Esophagus muscularis mucosa (tissue), 4 donors: ENCODE measurements at regions not wholly inside any gene's neighbourhood (a gene's known extent, or its start where the extent isn't known, plus 50 kb on each side); places are given as distances from the start of the nearest gene placed in this dataset.

ENCODE experiments used
- DNase-seq: peaks from one replicate; pipeline ENCODE4 v3.0.0-alpha.2; 2017; ENCODE audit errors: extremely low spot score
- H3K27ac ChIP-seq, 4 donors: fragments of 200-600 bp; sonication (generic); replicated peaks in 1 of 4; 1 replicate in 3 of 4; 2 replicates in 1 of 4; pipeline ENCODE4 v1.5.1; 2016 to 2019; ENCODE audit warnings: mild to moderate bottlenecking in 1 of 4
- H3K27me3 ChIP-seq, 4 donors: fragments of 200-600 bp; sonication (generic); one replicate each; pipeline versions ENCODE4 v1.5.1 to v1.6.0; 2016 to 2019
- H3K36me3 ChIP-seq, 4 donors: fragments of 200-600 bp; sonication (generic); one replicate each; pipeline ENCODE4 v1.5.1; 2016 to 2019
- H3K4me1 ChIP-seq, 4 donors: fragments of 200-600 bp; sonication (generic); one replicate each; pipeline ENCODE4 v1.5.1; 2016 to 2019
- H3K4me3 ChIP-seq, 4 donors: fragments of 200-600 bp; sonication (generic); 1 replicate in 2 of 4; 2 replicates in 2 of 4; pipeline ENCODE4 v1.5.1; 2016 to 2019; ENCODE audit warnings: mild to moderate bottlenecking in 4 of 4, moderate library complexity in 1 of 4
- H3K9me3 ChIP-seq, 4 donors: fragments of 200-600 bp; sonication (generic); 1 replicate in 3 of 4; 2 replicates in 1 of 4; pipeline ENCODE4 v1.5.1; 2016 to 2019
- EP300 ChIP-seq: sonication (generic); formaldehyde crosslinking; IDR thresholded peaks from one replicate; pipeline ENCODE4 v1.6.1; 2017; ENCODE audit warnings: antibody characterized with exemption
- POLR2A ChIP-seq: fragments of 450-650 bp; IDR thresholded peaks from one replicate; pipeline ENCODE4 v1.6.1; 2017; ENCODE audit warnings: antibody characterized with exemption, moderate library complexity, mild to moderate bottlenecking, low read depth
- POLR2AphosphoS5 ChIP-seq, 2 donors: sonication (generic); formaldehyde crosslinking; IDR thresholded peaks; one replicate each; pipeline ENCODE4 v1.6.1; 2017; ENCODE audit warnings: antibody characterized with exemption in 2 of 2
- WGBS: methylation state at CpG from one replicate; pipeline ENCODE4 v1.1.5; 2018; 5-methylcytosine and 5-hydroxymethylcytosine counted together
- intact Hi-C: fragments of 100-400 bp; cut with DNase I; formaldehyde crosslinking; loops from one replicate; pipeline ENCODE4 v1.15.1; 2023
- TF ChIP-seq, protein P1 (sequence below), 3 experiments: fragments of 200-600 bp in 2 of 3; fragments of 450-650 bp in 1 of 3; sonication (generic) in 2 of 3; IDR thresholded peaks; one replicate each; pipeline ENCODE4 v1.5.1; 2017 to 2019; ENCODE audit warnings: antibody characterized with exemption in 3 of 3, mild to moderate bottlenecking in 2 of 3, moderate library complexity in 1 of 3

DNA sequence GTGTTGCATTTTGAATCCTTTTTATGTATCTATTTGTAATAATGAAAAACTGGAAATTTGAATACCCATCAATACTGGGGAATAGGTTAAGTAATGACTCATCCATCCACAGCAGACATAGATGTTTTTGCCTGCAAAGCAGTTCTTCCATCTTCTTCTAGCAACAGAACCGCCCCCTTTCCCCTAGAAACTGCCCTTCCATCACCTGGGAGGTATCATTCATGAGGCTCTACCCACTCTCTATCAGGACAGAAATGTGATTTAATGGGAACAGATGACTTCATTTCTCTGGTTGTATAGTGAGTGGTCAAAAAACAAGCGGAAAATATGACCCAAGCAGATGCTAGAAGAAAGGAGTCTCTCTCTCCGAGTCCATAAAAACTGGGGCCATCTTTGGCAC lies 532.8 kb downstream of the UQCRFS1 start:
- TF ChIP-seq POLR2AphosphoS5 (IDR thresholded peaks at IDR 0.05) (no peak), EP300 (no peak), POLR2A (no peak)
- TF ChIP-seq, protein P1, sequence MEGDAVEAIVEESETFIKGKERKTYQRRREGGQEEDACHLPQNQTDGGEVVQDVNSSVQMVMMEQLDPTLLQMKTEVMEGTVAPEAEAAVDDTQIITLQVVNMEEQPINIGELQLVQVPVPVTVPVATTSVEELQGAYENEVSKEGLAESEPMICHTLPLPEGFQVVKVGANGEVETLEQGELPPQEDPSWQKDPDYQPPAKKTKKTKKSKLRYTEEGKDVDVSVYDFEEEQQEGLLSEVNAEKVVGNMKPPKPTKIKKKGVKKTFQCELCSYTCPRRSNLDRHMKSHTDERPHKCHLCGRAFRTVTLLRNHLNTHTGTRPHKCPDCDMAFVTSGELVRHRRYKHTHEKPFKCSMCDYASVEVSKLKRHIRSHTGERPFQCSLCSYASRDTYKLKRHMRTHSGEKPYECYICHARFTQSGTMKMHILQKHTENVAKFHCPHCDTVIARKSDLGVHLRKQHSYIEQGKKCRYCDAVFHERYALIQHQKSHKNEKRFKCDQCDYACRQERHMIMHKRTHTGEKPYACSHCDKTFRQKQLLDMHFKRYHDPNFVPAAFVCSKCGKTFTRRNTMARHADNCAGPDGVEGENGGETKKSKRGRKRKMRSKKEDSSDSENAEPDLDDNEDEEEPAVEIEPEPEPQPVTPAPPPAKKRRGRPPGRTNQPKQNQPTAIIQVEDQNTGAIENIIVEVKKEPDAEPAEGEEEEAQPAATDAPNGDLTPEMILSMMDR (IDR thresholded peaks at IDR 0.05), result no peak
- DNase-seq, result no peak
- Histone ChIP-seq H3K9me3 (peaks cover 0 to 3% (median 0%) of the 10 kb centered on the region in 4 donors), H3K4me3 (no peak overlapping the region), H3K27ac (no peak overlapping the region), H3K27me3 (no peaks in the 10 kb centered on the region), H3K4me1 (no peaks in the 10 kb centered on the region), H3K36me3 (no peaks in the 10 kb centered on the region)
- intact Hi-C loops, result no loop called here
- WGBS, result 97% methylated on average over 3 of the region's 3 CpGs

DNA sequence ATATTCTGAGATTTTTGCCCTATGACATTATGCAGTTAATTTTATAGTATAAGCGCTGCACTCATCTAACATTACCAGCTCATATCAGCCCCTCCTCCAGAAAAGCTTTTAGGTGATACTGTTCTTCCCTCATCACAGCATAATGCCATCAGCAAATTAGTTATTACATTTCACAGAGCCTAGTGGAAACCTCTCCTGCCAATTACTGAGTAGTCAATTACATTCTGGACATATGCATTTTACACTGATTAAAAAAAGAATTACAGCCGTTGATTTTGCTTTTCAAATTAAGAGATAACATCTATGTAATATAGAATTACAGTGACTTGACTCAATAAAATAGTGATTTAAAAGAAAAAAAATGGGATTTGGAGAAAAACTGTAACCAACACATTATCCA lies 542.1 kb downstream of the UQCRFS1 start:
- intact Hi-C loops, result no loop called here
- TF ChIP-seq EP300 (no peak), POLR2AphosphoS5 (IDR thresholded peaks at IDR 0.05) (no peak), POLR2A (no peak)
- TF ChIP-seq, protein P1 (IDR thresholded peaks at IDR 0.05), result no peak
- no peaks in the 10 kb centered on the region for H3K36me3 ChIP-seq
- H3K4me1 ChIP-seq, result no peaks in the 10 kb centered on the region
- H3K9me3 ChIP-seq, result peaks cover 0 to 20% (median 11%) of the 10 kb centered on the region in 4 donors
- no peak overlapping the region for H3K27ac ChIP-seq
- 79% methylated on average over 2 of the region's 2 CpGs for WGBS
- H3K4me3 ChIP-seq, result no peak overlapping the region
- DNase-seq, result no peak
- no peaks in the 10 kb centered on the region for H3K27me3 ChIP-seq

DNA sequence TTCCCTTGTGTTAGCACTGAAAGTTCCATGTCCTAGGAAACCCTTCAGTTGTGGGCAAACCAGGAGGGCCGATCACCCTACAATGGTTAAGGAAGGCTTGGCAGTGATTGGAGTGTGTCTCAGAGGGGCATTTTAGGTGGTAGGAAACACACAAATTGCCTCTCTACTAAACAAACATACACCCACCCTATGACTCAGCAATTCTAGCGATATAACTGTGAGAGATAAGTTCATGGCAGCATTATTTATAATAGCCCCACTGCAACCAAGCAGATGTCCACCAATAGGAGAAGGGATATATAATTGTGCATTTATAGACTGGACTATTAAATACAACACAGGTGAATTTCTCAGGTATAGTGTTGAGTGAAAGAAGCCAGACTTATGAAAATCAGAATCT lies 543.1 kb downstream of the UQCRFS1 start:
- TF ChIP-seq, protein P1 (IDR thresholded peaks at IDR 0.05), result no peak
- TF ChIP-seq POLR2AphosphoS5 (IDR thresholded peaks at IDR 0.05), result no peak
- no peak for TF ChIP-seq POLR2A
- no peak for TF ChIP-seq EP300
- no peaks in the 10 kb centered on the region for H3K27me3 ChIP-seq
- no peak overlapping the region for H3K27ac ChIP-seq
- H3K4me1 ChIP-seq, result no peaks in the 10 kb centered on the region
- intact Hi-C loops, result no loop called here
- WGBS, result 66% methylated on average over 2 of the region's 2 CpGs
- no peak for DNase-seq
- peaks cover 0 to 17% (median 10%) of the 10 kb centered on the region in 4 donors for H3K9me3 ChIP-seq
- no peak overlapping the region for H3K4me3 ChIP-seq
- no peaks in the 10 kb centered on the region for H3K36me3 ChIP-seq

DNA sequence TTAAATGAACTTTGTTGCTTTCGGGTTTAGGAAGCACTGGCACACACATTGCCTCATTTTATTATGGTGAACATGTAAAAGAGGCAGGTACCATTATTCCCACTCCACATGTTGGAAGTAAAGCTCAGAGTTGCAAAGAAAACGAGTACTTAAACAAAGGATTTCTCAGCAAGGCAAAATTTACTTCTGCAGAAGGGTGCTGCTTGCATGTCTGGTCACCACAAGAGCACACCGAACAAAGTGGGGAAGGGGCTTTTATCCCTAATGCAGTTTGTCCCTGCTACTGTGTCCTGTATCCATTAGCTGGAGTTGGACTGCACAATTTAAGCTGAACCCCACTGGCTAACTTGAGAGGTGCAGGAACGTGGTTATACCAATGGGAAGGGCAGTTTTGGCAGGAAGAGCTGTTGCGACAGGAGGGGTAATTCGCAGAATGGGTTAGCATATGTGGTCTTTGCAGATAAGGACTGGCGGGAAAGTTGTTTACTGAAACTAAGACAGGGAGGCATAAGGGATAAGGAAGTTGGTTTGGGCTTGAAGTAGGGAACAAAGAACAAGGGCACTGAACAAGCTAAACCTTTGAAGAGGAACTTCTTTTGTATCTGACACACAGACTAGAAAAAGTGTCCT lies 545.5 kb downstream of the UQCRFS1 start:
- Histone ChIP-seq H3K4me3 (no peak overlapping the region), H3K4me1 (no peaks in the 10 kb centered on the region), H3K27ac (no peak overlapping the region), H3K27me3 (no peaks in the 10 kb centered on the region), H3K9me3 (peaks cover 0 to 16% (median 10%) of the 10 kb centered on the region in 4 donors), H3K36me3 (no peaks in the 10 kb centered on the region)
- no peak for DNase-seq
- intact Hi-C loops, result no loop called here
- no peak for TF ChIP-seq POLR2A
- no peak for TF ChIP-seq EP300
- TF ChIP-seq POLR2AphosphoS5 (IDR thresholded peaks at IDR 0.05), result no peak
- TF ChIP-seq, protein P1 (IDR thresholded peaks at IDR 0.05), result no peak
- 87% methylated on average over 7 of the region's 7 CpGs for WGBS

DNA sequence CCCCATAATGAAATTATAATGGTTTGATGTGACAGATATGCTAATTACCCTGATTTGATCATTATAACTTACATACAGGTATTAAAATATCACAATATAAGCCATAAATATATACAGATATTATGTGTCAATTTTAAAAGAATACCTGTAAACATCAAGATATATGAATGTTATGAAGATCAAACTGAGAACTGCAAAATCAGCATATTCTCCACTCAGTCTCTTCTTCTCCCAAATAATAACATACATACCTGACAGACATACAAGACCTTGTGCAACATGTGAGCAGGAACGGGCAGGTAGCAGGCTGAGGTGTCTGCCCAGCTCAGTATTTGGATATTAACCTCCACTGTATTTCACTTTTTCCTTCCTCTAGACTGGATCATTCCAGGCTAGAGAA lies 547.2 kb downstream of the UQCRFS1 start:
- H3K4me3 ChIP-seq, result no peak overlapping the region
- H3K9me3 ChIP-seq, result peaks cover 0 to 16% (median 10%) of the 10 kb centered on the region in 4 donors
- no peak overlapping the region for H3K27ac ChIP-seq
- H3K4me1 ChIP-seq, result no peaks in the 10 kb centered on the region
- no peaks in the 10 kb centered on the region for H3K27me3 ChIP-seq
- no peak for DNase-seq
- TF ChIP-seq POLR2AphosphoS5 (IDR thresholded peaks at IDR 0.05) (no peak), EP300 (no peak), POLR2A (no peak)
- TF ChIP-seq, protein P1 (IDR thresholded peaks at IDR 0.05), result no peak
- 68% methylated on average over 1 of the region's 1 CpG for WGBS
- intact Hi-C loops, result no loop called here
- no peaks in the 10 kb centered on the region for H3K36me3 ChIP-seq
